Endodermal cell (in vitro differentiated cells): ENCODE measurements at regions not wholly inside any gene's neighbourhood (a gene's known extent, or its start where the extent isn't known, plus 50 kb on each side); places are given as distances from the start of the nearest gene placed in this dataset.

Experiments used
- DNase-seq: peaks from one replicate; pipeline ENCODE4 v3.0.0-alpha.2; 2017
- H3K27ac ChIP-seq: 2 replicates; pipeline ENCODE4 v1.5.1; 2013; ENCODE audit warnings: mild to moderate bottlenecking, low read depth, low read length, moderate library complexity
- H3K27me3 ChIP-seq: 2 replicates; pipeline ENCODE4 v1.6.1; 2013; ENCODE audit warnings: mild to moderate bottlenecking, low read length, moderate library complexity; ENCODE audit not compliant: insufficient read depth, control insufficient read depth, poor library complexity, severe bottlenecking
- H3K36me3 ChIP-seq: 2 replicates; pipeline ENCODE4 v1.7.0; 2013; ENCODE audit warnings: mild to moderate bottlenecking, low read length, moderate library complexity; ENCODE audit not compliant: control insufficient read depth, insufficient read depth
- H3K4me1 ChIP-seq: one replicate; pipeline ENCODE4 v1.7.0; 2013; ENCODE audit warnings: low read length; ENCODE audit not compliant: control insufficient read depth, insufficient read depth
- H3K4me3 ChIP-seq: 2 replicates; pipeline ENCODE4 v1.5.1; 2013; ENCODE audit warnings: mild to moderate bottlenecking, low read length, moderate library complexity
- H3K9ac ChIP-seq: 2 replicates; pipeline ENCODE4 v1.6.1; 2013; ENCODE audit warnings: mild to moderate bottlenecking, low read length, moderate library complexity; ENCODE audit not compliant: poor library complexity, severe bottlenecking; ENCODE audit errors: extremely low read depth
- H3K9me3 ChIP-seq: 2 replicates; pipeline ENCODE4 v1.6.1; 2013; ENCODE audit warnings: mild to moderate bottlenecking, low read length, moderate library complexity; ENCODE audit not compliant: control insufficient read depth
- H3K27ac Mint-ChIP-seq: 2 replicates; pipeline ENCODE4 v1.8.0; 2020; ENCODE audit warnings: mixed read lengths
- H3K27me3 Mint-ChIP-seq: 2 replicates; pipeline ENCODE4 v1.8.0; 2021; ENCODE audit warnings: mild to moderate bottlenecking, mixed read lengths; ENCODE audit not compliant: insufficient read depth
- H3K36me3 Mint-ChIP-seq: 2 replicates; pipeline ENCODE4 v1.8.0; 2020; ENCODE audit warnings: low read depth, mixed read lengths
- H3K4me1 Mint-ChIP-seq: 2 replicates; pipeline ENCODE4 v1.8.0; 2020; ENCODE audit warnings: mixed read lengths
- H3K4me3 Mint-ChIP-seq: 2 replicates; pipeline ENCODE4 v1.8.0; 2020; ENCODE audit warnings: mild to moderate bottlenecking, moderate library complexity, mixed read lengths
- H3K9me3 Mint-ChIP-seq: 2 replicates; pipeline ENCODE4 v1.8.0; 2020; ENCODE audit warnings: mild to moderate bottlenecking, mixed read lengths
- CTCF ChIP-seq: fragments of 200-600 bp; sonication (generic); conservative IDR thresholded peaks from 2 replicates; pipeline ENCODE4 v1.5.0; 2021; ENCODE audit warnings: antibody characterized with exemption, mild to moderate bottlenecking
- WGBS, 2 experiments: methylation state at CpG; one replicate each; pipeline versions ENCODE4 v1.1.5 to v1.1.7; 2013; ENCODE audit warnings: missing lambda C conversion rate in 2 of 2, mixed read lengths in 1 of 2; ENCODE audit not compliant: insufficient coverage in 1 of 2, insufficient read length in 1 of 2; 5-methylcytosine and 5-hydroxymethylcytosine counted together

GRCh38 chr14:28515571-28515970 is 251.0 kb upstream of the FOXG1 start:
- H3K36me3 Mint-ChIP-seq = no peaks in the 10 kb centered on the region
- H3K4me1 Mint-ChIP-seq = no peaks in the 10 kb centered on the region
- no peak for TF ChIP-seq CTCF
- H3K4me3 Mint-ChIP-seq = no peak overlapping the region
- no peaks in the 10 kb centered on the region for H3K27me3 ChIP-seq
- no peaks in the 10 kb centered on the region for H3K36me3 ChIP-seq
- no peak overlapping the region for H3K27ac ChIP-seq
- whole genome bisulfite sequencing, 2 experiments = 86 to 87% methylated on average over 2 to 3 of the region's 3 CpGs
- no peak for DNase-seq
- H3K4me3 ChIP-seq = no peak overlapping the region
- peaks cover 2% of the 10 kb centered on the region for H3K27me3 Mint-ChIP-seq
- H3K27ac Mint-ChIP-seq = no peak overlapping the region
- no peaks in the 10 kb centered on the region for H3K9me3 Mint-ChIP-seq
- H3K9me3 ChIP-seq = no peaks in the 10 kb centered on the region
- H3K9ac ChIP-seq = no peak overlapping the region
- no peaks in the 10 kb centered on the region for H3K4me1 ChIP-seq

GRCh38 chr14:28536889-28537288 is 229.7 kb upstream of the FOXG1 start:
- Mint-ChIP-seq H3K27me3 (peaks cover 4% of the 10 kb centered on the region), H3K36me3 (peaks cover 4% of the 10 kb centered on the region)
- TF ChIP-seq CTCF = no peak

GRCh38 chr14:28542040-28542439 is 224.5 kb upstream of the FOXG1 start:
- peaks cover 13% of the 10 kb centered on the region for H3K9me3 ChIP-seq
- no peak for TF ChIP-seq CTCF
- H3K27ac ChIP-seq = no peak overlapping the region
- H3K4me3 ChIP-seq = no peak overlapping the region
- DNase-seq = no peak
- H3K4me1 ChIP-seq = no peaks in the 10 kb centered on the region
- no peak overlapping the region for H3K9ac ChIP-seq
- no peak overlapping the region for H3K4me3 Mint-ChIP-seq
- H3K36me3 ChIP-seq = no peaks in the 10 kb centered on the region
- H3K9me3 Mint-ChIP-seq = peaks cover 25% of the 10 kb centered on the region
- H3K27ac Mint-ChIP-seq = no peak overlapping the region
- no peaks in the 10 kb centered on the region for H3K4me1 Mint-ChIP-seq
- 83 to 96% methylated on average over 1 to 2 of the region's 2 CpGs for WGBS, 2 experiments
- no peaks in the 10 kb centered on the region for H3K27me3 ChIP-seq
- H3K36me3 Mint-ChIP-seq = peaks cover 4% of the 10 kb centered on the region
- no peaks in the 10 kb centered on the region for H3K27me3 Mint-ChIP-seq

More at GRCh38 chr14:28536889-28537288, 229.7 kb upstream of the FOXG1 start:
- H3K4me3 Mint-ChIP-seq = no peak overlapping the region
- Histone ChIP-seq H3K9me3 (peaks cover 13% of the 10 kb centered on the region), H3K4me1 (no peaks in the 10 kb centered on the region), H3K4me3 (no peak overlapping the region), H3K36me3 (no peaks in the 10 kb centered on the region), H3K27ac (no peak overlapping the region), H3K27me3 (no peaks in the 10 kb centered on the region), H3K9ac (no peak overlapping the region)
- no peak for DNase-seq
- 92 to 100% methylated on average over 3 to 5 of the region's 5 CpGs for WGBS, 2 experiments
- no peaks in the 10 kb centered on the region for H3K4me1 Mint-ChIP-seq
- no peak overlapping the region for H3K27ac Mint-ChIP-seq
- H3K9me3 Mint-ChIP-seq = peaks cover 20% of the 10 kb centered on the region
